Endothelial cell of umbilical vein (primary cell): ENCODE measurements at regions not wholly inside any gene's neighbourhood (a gene's known extent, or its start where the extent isn't known, plus 50 kb on each side); places are given as distances from the start of the nearest gene placed in this dataset.

Source experiments
- BruUV-seq: library from RNA; stranded (reverse); fragments of 400-500 nt; replicated peaks from 2 replicates; lab custom pipeline; 2021; lab: Mats Ljungman, UMichigan
- CTCF ChIA-PET: fragments of 300-600, 350-600 bp; sonication (Branson Sonifier 250); formaldehyde crosslinking; loops from one replicate; lab custom pipeline; 2021; ENCODE audit warnings: antibody characterized with exemption, inconsistent platforms; lab: Charles Lee
- POLR2A ChIA-PET: fragments of 300-600, 350-600 bp; sonication (Branson Sonifier 250); formaldehyde crosslinking; loops from one replicate; lab custom pipeline; 2021; ENCODE audit warnings: antibody characterized with exemption, inconsistent platforms; lab: Charles Lee
- DNase-seq: peaks from one replicate; pipeline ENCODE4 v3.0.0-alpha.2; 2011; ENCODE audit warnings: low read depth, low spot score
- FAIRE-seq: peaks from 2 replicates; lab custom pipeline; 2011; peaks lifted over from hg19 to GRCh38; lab: Jason Lieb, UNC
- H2AFZ ChIP-seq: 2 replicates; pipeline ENCODE4 v1.6.0; 2012; ENCODE audit warnings: low read depth, low read length, control low read depth, inconsistent platforms
- H3K27ac ChIP-seq: 2 replicates; pipeline ENCODE4 v1.5.1; 2011; ENCODE audit warnings: low read depth, mild to moderate bottlenecking, control low read depth, low read length, moderate library complexity; ENCODE audit not compliant: insufficient read depth
- H3K27me3 ChIP-seq, 2 experiments: 2 replicates each; pipeline versions ENCODE4 v1.6.0 to v1.6.1; 2011; ENCODE audit warnings: low read length in 2 of 2, mixed read lengths in 1 of 2; ENCODE audit not compliant: control insufficient read depth in 2 of 2, insufficient read depth in 2 of 2
- H3K36me3 ChIP-seq, 2 experiments: 2 replicates in 1 of 2; 3 replicates in 1 of 2; pipeline ENCODE4 v1.5.1; 2011; ENCODE audit warnings: low read length in 2 of 2, mild to moderate bottlenecking in 1 of 2, moderate library complexity in 1 of 2; ENCODE audit not compliant: control insufficient read depth in 2 of 2, insufficient read depth in 2 of 2; ENCODE audit errors: extremely low read depth in 1 of 2
- H3K4me1 ChIP-seq: 3 replicates; pipeline ENCODE4 v1.5.1; 2011; ENCODE audit warnings: mild to moderate bottlenecking, low read length; ENCODE audit not compliant: control insufficient read depth, insufficient read depth; ENCODE audit errors: extremely low read depth
- H3K4me2 ChIP-seq: 2 replicates; pipeline ENCODE4 v1.6.1; 2011; ENCODE audit warnings: low read length, control low read depth, mixed read lengths; ENCODE audit not compliant: insufficient read depth
- H3K4me3 ChIP-seq, 3 experiments: fragments of 200-600 bp in 1 of 3; sonication (generic), shearing (Covaris generic) in 1 of 3; replicated peaks in 1 of 3; 2 replicates each; pipeline ENCODE4 v1.5.1; 2011 to 2016; ENCODE audit warnings: control low read depth in 3 of 3, low read length in 3 of 3, mild to moderate bottlenecking in 2 of 3, inconsistent platforms in 1 of 3, low read depth in 1 of 3, moderate library complexity in 1 of 3; ENCODE audit not compliant: insufficient read depth in 1 of 3
- H3K79me2 ChIP-seq: 2 replicates; pipeline ENCODE4 v1.6.0; 2012; ENCODE audit warnings: low read length, inconsistent platforms; ENCODE audit not compliant: control insufficient read depth, insufficient read depth
- H3K9ac ChIP-seq: replicated peaks from 2 replicates; pipeline ENCODE3; 2011; ENCODE audit warnings: low read length, control low read depth; ENCODE audit not compliant: insufficient read depth; ENCODE audit errors: extremely low read depth
- H3K9me1 ChIP-seq: replicated peaks from 3 replicates; pipeline ENCODE4 v1.6.0; 2011; ENCODE audit warnings: mild to moderate bottlenecking, low read length; ENCODE audit not compliant: control insufficient read depth, insufficient read depth; ENCODE audit errors: extremely low read depth
- H3K9me3 ChIP-seq: replicated peaks from 2 replicates; pipeline ENCODE4 v1.5.1; 2012; ENCODE audit warnings: low read length, inconsistent platforms; ENCODE audit not compliant: control insufficient read depth, insufficient read depth
- H4K20me1 ChIP-seq: replicated peaks from 2 replicates; pipeline ENCODE3; 2011; ENCODE audit warnings: mild to moderate bottlenecking, low read length; ENCODE audit not compliant: control insufficient read depth, insufficient read depth; ENCODE audit errors: extremely low read depth
- FOS ChIP-seq: IDR thresholded peaks from 2 replicates; pipeline ENCODE4 v1.6.1; 2011; ENCODE audit warnings: mild to moderate bottlenecking, low read length, moderate library complexity, borderline replicate concordance; ENCODE audit not compliant: insufficient read depth
- GATA2 ChIP-seq: IDR thresholded peaks from 2 replicates; pipeline ENCODE4 v1.7.0; 2011; ENCODE audit warnings: low read depth, mild to moderate bottlenecking, moderate library complexity, mixed read lengths, low read length; ENCODE audit not compliant: insufficient read length, insufficient read depth
- JUN ChIP-seq: IDR thresholded peaks from 2 replicates; pipeline ENCODE4 v1.6.1; 2011; ENCODE audit warnings: borderline replicate concordance, low read depth; ENCODE audit not compliant: insufficient read length, insufficient read depth
- MYC ChIP-seq: IDR thresholded peaks from one replicate; pipeline ENCODE4 v1.6.1; 2011; ENCODE audit warnings: mild to moderate bottlenecking, low read depth, low read length
- POLR2A ChIP-seq: IDR thresholded peaks from 2 replicates; pipeline ENCODE4 v1.6.1; 2012; ENCODE audit warnings: low read depth, mild to moderate bottlenecking, control low read depth, low read length
- POLR2AphosphoS5 ChIP-seq: IDR thresholded peaks from 2 replicates; pipeline ENCODE4 v1.6.1; 2012; ENCODE audit warnings: low read depth, mild to moderate bottlenecking, control low read depth, low read length, moderate library complexity; ENCODE audit not compliant: insufficient read depth
- dilution Hi-C: fragments of 300-500 bp; cut with MboI; formaldehyde crosslinking; loops from one replicate; pipeline ENCODE4 v1.15.0; 2019; ENCODE audit warnings: low sequenced_read_pairs; ENCODE audit not compliant: extremely low pct_ligation_motif_present
- intact Hi-C: fragments of 100-400 bp; cut with micrococcal nuclease; formaldehyde crosslinking; loops from one replicate; pipeline ENCODE4 v1.10.0; 2022
- TF ChIP-seq, protein P1 (sequence below): IDR thresholded peaks from 2 replicates; pipeline ENCODE4 v1.6.1; 2011; ENCODE audit not compliant: insufficient read depth, insufficient read length
- TF ChIP-seq, protein P2 (sequence below), 2 donors: IDR thresholded peaks; 1 replicate in 1 of 2; 2 replicates in 1 of 2; pipeline ENCODE4 v1.5.1; 2011; ENCODE audit warnings: low read length in 2 of 2, mild to moderate bottlenecking in 2 of 2, moderate library complexity in 2 of 2, control low read depth in 1 of 2, inconsistent platforms in 1 of 2, low read depth in 1 of 2; ENCODE audit not compliant: insufficient read depth in 1 of 2; ENCODE audit errors: extremely low read depth in 1 of 2

DNA sequence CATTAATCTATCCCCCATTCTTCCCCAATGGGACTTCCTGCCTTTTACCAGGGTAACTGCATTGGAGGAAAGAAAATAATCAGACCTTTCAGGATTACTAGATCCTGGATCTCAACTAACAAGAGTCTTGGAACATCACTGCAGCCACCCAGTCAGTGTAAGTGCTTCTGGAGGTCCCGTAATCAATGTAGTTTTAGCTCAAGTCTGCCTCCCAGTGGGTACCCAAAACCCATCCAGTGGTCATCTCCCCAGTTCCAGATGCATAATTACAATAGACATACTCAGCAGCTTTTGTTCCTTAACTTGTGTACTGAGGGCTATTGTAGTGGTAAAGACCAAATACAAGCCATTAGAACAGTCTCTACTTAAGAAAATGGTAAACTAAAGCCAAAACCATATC, 319.1 kb downstream of the GPATCH2 start:
- Histone ChIP-seq H3K9me3 (peaks cover 2% of the 10 kb centered on the region), H3K4me2 (no peak overlapping the region), H3K4me1 (no peaks in the 10 kb centered on the region), H3K9ac (no peak overlapping the region), H3K27me3 (no peaks in the 10 kb centered on the region), H3K36me3 (no peaks in the 10 kb centered on the region), H2AFZ (no peak overlapping the region), H3K79me2 (no peaks in the 10 kb centered on the region), H4K20me1 (no peaks in the 10 kb centered on the region), H3K9me1 (no peaks in the 10 kb centered on the region), H3K4me3 (no peak overlapping the region), H3K27ac (no peak overlapping the region)
- TF ChIP-seq, protein P1, sequence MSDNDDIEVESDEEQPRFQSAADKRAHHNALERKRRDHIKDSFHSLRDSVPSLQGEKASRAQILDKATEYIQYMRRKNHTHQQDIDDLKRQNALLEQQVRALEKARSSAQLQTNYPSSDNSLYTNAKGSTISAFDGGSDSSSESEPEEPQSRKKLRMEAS, result no peak
- no peak for TF ChIP-seq JUN
- no peak for TF ChIP-seq POLR2AphosphoS5
- TF ChIP-seq POLR2A, result no peak
- TF ChIP-seq MYC, result no peak
- no peak for TF ChIP-seq FOS
- TF ChIP-seq, protein P2, sequence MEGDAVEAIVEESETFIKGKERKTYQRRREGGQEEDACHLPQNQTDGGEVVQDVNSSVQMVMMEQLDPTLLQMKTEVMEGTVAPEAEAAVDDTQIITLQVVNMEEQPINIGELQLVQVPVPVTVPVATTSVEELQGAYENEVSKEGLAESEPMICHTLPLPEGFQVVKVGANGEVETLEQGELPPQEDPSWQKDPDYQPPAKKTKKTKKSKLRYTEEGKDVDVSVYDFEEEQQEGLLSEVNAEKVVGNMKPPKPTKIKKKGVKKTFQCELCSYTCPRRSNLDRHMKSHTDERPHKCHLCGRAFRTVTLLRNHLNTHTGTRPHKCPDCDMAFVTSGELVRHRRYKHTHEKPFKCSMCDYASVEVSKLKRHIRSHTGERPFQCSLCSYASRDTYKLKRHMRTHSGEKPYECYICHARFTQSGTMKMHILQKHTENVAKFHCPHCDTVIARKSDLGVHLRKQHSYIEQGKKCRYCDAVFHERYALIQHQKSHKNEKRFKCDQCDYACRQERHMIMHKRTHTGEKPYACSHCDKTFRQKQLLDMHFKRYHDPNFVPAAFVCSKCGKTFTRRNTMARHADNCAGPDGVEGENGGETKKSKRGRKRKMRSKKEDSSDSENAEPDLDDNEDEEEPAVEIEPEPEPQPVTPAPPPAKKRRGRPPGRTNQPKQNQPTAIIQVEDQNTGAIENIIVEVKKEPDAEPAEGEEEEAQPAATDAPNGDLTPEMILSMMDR (IDR thresholded peaks at IDR 0.05; ENCODE audit: extremely low read depth in 1 of 2, insufficient read depth in 1 of 2, low read depth in 1 of 2, low read length in 2 of 2), result no peak
- dilution Hi-C loops (no loop called here), intact Hi-C loops (no loop called here)
- ChIA-PET CTCF (no interaction called here), POLR2A (no interaction called here)
- no TSS peak for BruUV-seq
- FAIRE-seq (no peak), DNase-seq (no peak)

DNA sequence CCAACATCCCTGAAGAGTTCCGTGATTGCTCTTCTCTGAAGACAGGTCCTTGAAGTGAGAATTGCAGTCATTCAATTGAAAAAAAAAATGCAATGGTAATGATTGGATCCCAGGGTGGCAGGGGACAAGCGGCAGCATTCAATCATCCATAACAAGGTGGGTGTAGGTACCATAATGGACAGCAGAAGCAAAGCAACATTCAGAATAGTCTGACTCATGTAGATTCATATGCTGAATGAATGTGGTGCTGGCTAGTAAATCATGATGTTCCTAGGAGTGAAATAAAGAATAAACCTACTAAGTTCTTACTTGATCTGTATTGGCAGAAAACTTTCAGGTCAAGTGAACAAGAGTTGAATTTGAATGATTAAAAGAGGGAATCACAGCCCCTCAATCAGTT, 319.6 kb downstream of the GPATCH2 start:
- DNase-seq (no peak), FAIRE-seq (no peak)
- H3K27me3 ChIP-seq, result no peaks in the 10 kb centered on the region
- dilution Hi-C loops (no loop called here), intact Hi-C loops (no loop called here)
- TF ChIP-seq, protein P2 (IDR thresholded peaks at IDR 0.05; ENCODE audit: extremely low read depth in 1 of 2, insufficient read depth in 1 of 2, low read depth in 1 of 2, low read length in 2 of 2), result no peak
- TF ChIP-seq POLR2AphosphoS5, result no peak
- TF ChIP-seq JUN, result no peak
- TF ChIP-seq FOS, result no peak
- no peak for TF ChIP-seq GATA2
- CTCF ChIA-PET, result no interaction called here
- BruUV-seq, result no TSS peak
- H3K27ac ChIP-seq, result no peak overlapping the region
- no peak overlapping the region for H3K4me2 ChIP-seq
- no peaks in the 10 kb centered on the region for H3K4me1 ChIP-seq
- H2AFZ ChIP-seq, result no peak overlapping the region
- POLR2A ChIA-PET, result no interaction called here
- no peaks in the 10 kb centered on the region for H4K20me1 ChIP-seq
- H3K36me3 ChIP-seq, result no peaks in the 10 kb centered on the region
- H3K4me3 ChIP-seq, result no peak overlapping the region
- no peaks in the 10 kb centered on the region for H3K9me1 ChIP-seq
- H3K9ac ChIP-seq, result no peak overlapping the region
- peaks cover 2% of the 10 kb centered on the region for H3K9me3 ChIP-seq
- no peaks in the 10 kb centered on the region for H3K79me2 ChIP-seq
